ENCODE measurements at regions not wholly inside any gene's neighbourhood (a gene's known extent, or its start where the extent isn't known, plus 50 kb on each side); places are given as distances from the start of the nearest gene placed in this dataset.

- peaks cover 9% of the 10 kb centered on the region for H3K4me1 Mint-ChIP-seq
- Histone ChIP-seq H3K27me3 (ENCODE audit: control insufficient read depth, insufficient read depth, low read length, poor library complexity, severe bottlenecking) (no peaks in the 10 kb centered on the region), H3K36me3 (ENCODE audit: control insufficient read depth, insufficient read depth, low read length) (no peaks in the 10 kb centered on the region), H3K4me1 (ENCODE audit: control insufficient read depth, insufficient read depth, low read length) (no peaks in the 10 kb centered on the region), H3K4me3 (ENCODE audit: low read length) (no peak overlapping the region), H3K9me3 (ENCODE audit: control insufficient read depth, low read length) (peaks cover 7% of the 10 kb centered on the region), H3K9ac (ENCODE audit: extremely low read depth, low read length, poor library complexity, severe bottlenecking) (no peak overlapping the region), H3K27ac (ENCODE audit: low read depth, low read length) (no peak overlapping the region)
- no peaks in the 10 kb centered on the region for H3K36me3 Mint-ChIP-seq (ENCODE audit: low read depth)
- H3K27me3 Mint-ChIP-seq (ENCODE audit: insufficient read depth), result peaks cover 15% of the 10 kb centered on the region
- no peak overlapping the region for H3K27ac Mint-ChIP-seq
- no peak overlapping the region for H3K4me3 Mint-ChIP-seq
- DNase-seq, result no peak
- WGBS, 2 experiments (ENCODE audit: insufficient coverage in 1 of 2, insufficient read length in 1 of 2), result 94% methylated on average over 1 of the region's 1 CpG; no CpG with 5 or more reads in 1 of the 2 experiments
- TF ChIP-seq CTCF (conservative IDR thresholded peaks at IDR 0.05), result no peak
- peaks cover 8% of the 10 kb centered on the region for H3K9me3 Mint-ChIP-seq
These were observed 167.5 kb upstream of the RASGEF1B start for GRCh38 chr4:81639248-81639647.

DNA sequence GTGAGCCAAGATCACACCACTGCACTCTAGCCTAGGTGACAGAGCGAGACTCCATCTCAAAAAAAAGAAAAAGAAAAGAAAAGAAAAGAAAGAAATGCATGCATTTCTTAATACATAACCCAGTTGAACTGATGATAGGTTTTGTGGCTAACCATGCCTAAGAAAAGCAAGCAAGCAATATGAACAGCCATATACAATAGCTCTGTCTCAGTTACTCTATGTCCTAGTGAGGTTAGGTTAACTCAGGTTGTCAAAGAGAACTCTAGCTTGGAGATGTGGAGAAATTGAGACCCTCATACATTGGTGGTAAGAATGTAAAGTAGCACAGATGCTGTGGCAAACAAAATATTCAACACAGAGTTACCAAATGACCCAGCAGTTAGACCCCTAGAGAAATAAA is 167.0 kb upstream of the RASGEF1B start:
- no peak overlapping the region for H3K27ac Mint-ChIP-seq
- Histone ChIP-seq H3K36me3 (ENCODE audit: control insufficient read depth, insufficient read depth, low read length) (no peaks in the 10 kb centered on the region), H3K4me3 (ENCODE audit: low read length) (no peak overlapping the region), H3K27me3 (ENCODE audit: control insufficient read depth, insufficient read depth, low read length, poor library complexity, severe bottlenecking) (no peaks in the 10 kb centered on the region), H3K9ac (ENCODE audit: extremely low read depth, low read length, poor library complexity, severe bottlenecking) (no peak overlapping the region), H3K4me1 (ENCODE audit: control insufficient read depth, insufficient read depth, low read length) (no peaks in the 10 kb centered on the region), H3K27ac (ENCODE audit: low read depth, low read length) (no peak overlapping the region), H3K9me3 (ENCODE audit: control insufficient read depth, low read length) (peaks cover 1% of the 10 kb centered on the region)
- no peak overlapping the region for H3K4me3 Mint-ChIP-seq
- H3K9me3 Mint-ChIP-seq, result peaks cover 2% of the 10 kb centered on the region
- H3K4me1 Mint-ChIP-seq, result peaks cover 9% of the 10 kb centered on the region
- 100% methylated on average over 1 of the region's 1 CpG; no CpG with 5 or more reads in 1 of the 2 experiments for WGBS, 2 experiments (ENCODE audit: insufficient coverage in 1 of 2, insufficient read length in 1 of 2)
- H3K36me3 Mint-ChIP-seq (ENCODE audit: low read depth), result no peaks in the 10 kb centered on the region
- H3K27me3 Mint-ChIP-seq (ENCODE audit: insufficient read depth), result peaks cover 10% of the 10 kb centered on the region
- no peak for DNase-seq
- TF ChIP-seq CTCF (conservative IDR thresholded peaks at IDR 0.05), result no peak

DNA sequence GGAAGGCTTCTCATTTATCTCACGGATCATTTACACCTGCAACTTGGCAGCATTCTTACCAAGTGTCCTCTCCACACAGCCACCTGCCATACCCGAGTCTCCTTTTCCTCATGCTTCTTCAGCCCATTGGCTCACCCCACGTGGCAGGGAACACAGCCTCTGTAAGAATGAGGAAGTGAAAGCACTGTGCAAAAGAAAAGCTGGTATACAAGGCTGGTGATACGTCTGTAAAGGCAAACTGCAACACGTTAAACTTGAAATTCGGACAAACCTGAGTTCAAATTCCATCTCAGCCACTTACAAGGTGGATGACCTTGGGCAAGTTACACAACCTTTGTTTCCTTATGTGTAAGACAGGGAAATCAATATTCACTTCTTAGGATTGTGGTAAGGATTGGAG is 164.0 kb upstream of the RASGEF1B start:
- peaks cover 6% of the 10 kb centered on the region for H3K4me1 Mint-ChIP-seq
- no peak for DNase-seq
- no peaks in the 10 kb centered on the region for H3K9me3 ChIP-seq (ENCODE audit: control insufficient read depth, low read length)
- no peaks in the 10 kb centered on the region for H3K36me3 Mint-ChIP-seq (ENCODE audit: low read depth)
- no peak overlapping the region for H3K27ac ChIP-seq (ENCODE audit: low read depth, low read length)
- 86 to 91% methylated on average over 4 to 6 of the region's 6 CpGs for WGBS, 2 experiments (ENCODE audit: insufficient coverage in 1 of 2, insufficient read length in 1 of 2)
- no peak overlapping the region for H3K4me3 ChIP-seq (ENCODE audit: low read length)
- no peaks in the 10 kb centered on the region for H3K4me1 ChIP-seq (ENCODE audit: control insufficient read depth, insufficient read depth, low read length)
- H3K27me3 ChIP-seq (ENCODE audit: control insufficient read depth, insufficient read depth, low read length, poor library complexity, severe bottlenecking), result no peaks in the 10 kb centered on the region
- H3K27me3 Mint-ChIP-seq (ENCODE audit: insufficient read depth), result no peaks in the 10 kb centered on the region
- no peak for TF ChIP-seq CTCF (conservative IDR thresholded peaks at IDR 0.05)
- no peak overlapping the region for H3K27ac Mint-ChIP-seq
- no peaks in the 10 kb centered on the region for H3K36me3 ChIP-seq (ENCODE audit: control insufficient read depth, insufficient read depth, low read length)
- H3K9ac ChIP-seq (ENCODE audit: extremely low read depth, low read length, poor library complexity, severe bottlenecking), result no peak overlapping the region
- no peaks in the 10 kb centered on the region for H3K9me3 Mint-ChIP-seq
- H3K4me3 Mint-ChIP-seq, result no peak overlapping the region
